Ascending aorta (tissue), 2 donors: ENCODE measurements at regions not wholly inside any gene's neighbourhood (a gene's known extent, or its start where the extent isn't known, plus 50 kb on each side); places are given as distances from the start of the nearest gene placed in this dataset.

Source experiments
- DNase-seq, 2 donors: peaks; one replicate each; pipeline ENCODE4 v3.0.0-alpha.2; 2019; ENCODE audit warnings: low spot score in 2 of 2
- H3K27ac ChIP-seq, 2 donors: fragments of 200-600 bp; sonication (generic); one replicate each; pipeline ENCODE4 v1.5.1; 2016 to 2017; ENCODE audit warnings: mild to moderate bottlenecking in 1 of 2
- H3K27me3 ChIP-seq: fragments of 200-600 bp; sonication (generic); one replicate; pipeline ENCODE4 v1.5.1; 2017
- H3K36me3 ChIP-seq, 2 donors: fragments of 200-600 bp; sonication (generic); one replicate each; pipeline ENCODE4 v1.5.1; 2016
- H3K4me1 ChIP-seq, 2 donors: fragments of 200-600 bp; sonication (generic); one replicate each; pipeline ENCODE4 v1.5.1; 2016 to 2017; ENCODE audit warnings: mild to moderate bottlenecking in 1 of 2
- H3K4me3 ChIP-seq, 2 donors: fragments of 200-600 bp; sonication (generic); one replicate each; pipeline ENCODE4 v1.5.1; 2016 to 2017; ENCODE audit warnings: mild to moderate bottlenecking in 1 of 2
- H3K9me3 ChIP-seq, 2 donors: fragments of 200-600 bp; sonication (generic); one replicate each; pipeline ENCODE4 v1.5.1; 2016
- intact Hi-C: fragments of 100-400 bp; cut with DNase I; formaldehyde crosslinking; loops from one replicate; pipeline ENCODE4 v1.15.1; 2023
- TF ChIP-seq, protein P1 (sequence below), 3 experiments: fragments of 200-600 bp in 2 of 3; fragments of 450-650 bp in 1 of 3; sonication (generic) in 2 of 3; IDR thresholded peaks; one replicate each; pipeline ENCODE4 v1.5.1; 2016 to 2019; ENCODE audit warnings: antibody characterized with exemption in 3 of 3, mild to moderate bottlenecking in 1 of 3, moderate library complexity in 1 of 3

DNA sequence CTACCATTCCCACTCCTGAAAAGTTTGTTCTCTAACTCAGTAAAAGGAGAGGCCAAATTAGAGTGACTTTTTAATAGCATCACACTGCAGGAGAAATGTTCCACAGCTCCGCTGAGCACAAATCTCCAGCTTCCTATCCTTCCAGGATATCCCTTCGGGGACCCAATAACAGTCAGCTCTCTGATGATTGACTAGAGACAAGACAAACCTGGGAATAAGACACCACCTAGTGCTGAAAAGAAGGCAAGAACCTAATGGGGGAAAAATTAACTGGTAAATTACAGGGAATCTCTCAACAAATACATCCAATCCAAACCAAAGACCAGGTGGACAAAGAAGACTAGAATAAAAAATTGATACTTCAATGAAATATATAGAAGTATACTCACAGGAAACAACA is 977.1 kb upstream of the SOX11 start:
- no peaks in the 10 kb centered on the region for H3K4me1 ChIP-seq
- H3K9me3 ChIP-seq, result peaks cover 0 to 6% of the 10 kb centered on the region in 2 donors
- no peaks in the 10 kb centered on the region for H3K27me3 ChIP-seq
- H3K27ac ChIP-seq, result no peak overlapping the region
- intact Hi-C loops, result no loop called here
- TF ChIP-seq, protein P1, sequence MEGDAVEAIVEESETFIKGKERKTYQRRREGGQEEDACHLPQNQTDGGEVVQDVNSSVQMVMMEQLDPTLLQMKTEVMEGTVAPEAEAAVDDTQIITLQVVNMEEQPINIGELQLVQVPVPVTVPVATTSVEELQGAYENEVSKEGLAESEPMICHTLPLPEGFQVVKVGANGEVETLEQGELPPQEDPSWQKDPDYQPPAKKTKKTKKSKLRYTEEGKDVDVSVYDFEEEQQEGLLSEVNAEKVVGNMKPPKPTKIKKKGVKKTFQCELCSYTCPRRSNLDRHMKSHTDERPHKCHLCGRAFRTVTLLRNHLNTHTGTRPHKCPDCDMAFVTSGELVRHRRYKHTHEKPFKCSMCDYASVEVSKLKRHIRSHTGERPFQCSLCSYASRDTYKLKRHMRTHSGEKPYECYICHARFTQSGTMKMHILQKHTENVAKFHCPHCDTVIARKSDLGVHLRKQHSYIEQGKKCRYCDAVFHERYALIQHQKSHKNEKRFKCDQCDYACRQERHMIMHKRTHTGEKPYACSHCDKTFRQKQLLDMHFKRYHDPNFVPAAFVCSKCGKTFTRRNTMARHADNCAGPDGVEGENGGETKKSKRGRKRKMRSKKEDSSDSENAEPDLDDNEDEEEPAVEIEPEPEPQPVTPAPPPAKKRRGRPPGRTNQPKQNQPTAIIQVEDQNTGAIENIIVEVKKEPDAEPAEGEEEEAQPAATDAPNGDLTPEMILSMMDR (IDR thresholded peaks at IDR 0.05), result no peak
- no peak overlapping the region for H3K4me3 ChIP-seq
- no peak for DNase-seq
- no peaks in the 10 kb centered on the region for H3K36me3 ChIP-seq

DNA sequence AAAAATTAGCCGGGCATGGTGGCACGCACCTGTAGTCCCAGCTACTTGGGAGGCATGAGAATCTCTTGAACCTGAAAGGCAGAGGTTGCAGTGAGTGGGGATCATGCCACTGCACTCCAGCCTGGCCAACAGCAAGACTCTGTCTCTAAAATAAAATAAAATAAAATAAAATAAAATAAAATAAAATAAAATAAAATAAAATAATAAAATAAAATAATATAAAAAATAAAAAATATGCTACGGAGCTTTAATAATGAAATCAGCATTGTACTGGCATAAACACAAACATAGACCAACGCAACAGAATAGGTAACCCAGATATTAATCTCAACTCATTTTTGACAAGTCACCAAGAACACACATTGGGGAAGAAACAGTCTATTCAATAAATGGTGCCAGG is 973.4 kb upstream of the SOX11 start:
- no peak for DNase-seq
- no peak overlapping the region for H3K27ac ChIP-seq

DNA sequence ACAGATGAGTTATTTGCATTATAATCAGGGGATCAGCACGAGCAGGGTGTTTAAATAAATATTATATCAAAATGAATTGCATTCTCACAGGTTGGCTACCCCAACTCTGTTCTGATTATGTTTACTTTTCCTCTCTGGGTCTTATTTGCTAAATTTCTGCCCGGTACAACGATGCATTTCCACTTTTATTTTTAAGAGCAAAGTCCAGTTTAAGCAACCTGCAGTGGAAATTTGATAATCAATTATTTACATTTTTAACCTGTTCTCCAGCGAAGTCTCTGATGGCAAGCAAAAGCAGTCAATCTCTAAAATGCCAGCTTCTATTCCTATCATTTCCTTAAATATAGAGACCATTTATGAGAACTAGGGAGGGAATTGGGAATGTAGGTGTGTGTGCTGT is 966.6 kb upstream of the SOX11 start:
- Histone ChIP-seq H3K36me3 (no peaks in the 10 kb centered on the region), H3K27me3 (no peaks in the 10 kb centered on the region), H3K4me1 (no peaks in the 10 kb centered on the region), H3K27ac (no peak overlapping the region), H3K9me3 (no peaks in the 10 kb centered on the region), H3K4me3 (no peak overlapping the region)
- DNase-seq, result no peak
- intact Hi-C loops, result no loop called here
- TF ChIP-seq, protein P1 (IDR thresholded peaks at IDR 0.05), result no peak

More for the DNA sequence above, 973.4 kb upstream of the SOX11 start:
- TF ChIP-seq, protein P1 (IDR thresholded peaks at IDR 0.05), result no peak
- no peak overlapping the region for H3K4me3 ChIP-seq
- intact Hi-C loops, result no loop called here
- H3K36me3 ChIP-seq, result no peaks in the 10 kb centered on the region
- no peaks in the 10 kb centered on the region for H3K4me1 ChIP-seq
- H3K9me3 ChIP-seq, result peaks cover 0 to 6% of the 10 kb centered on the region in 2 donors
- no peaks in the 10 kb centered on the region for H3K27me3 ChIP-seq

DNA sequence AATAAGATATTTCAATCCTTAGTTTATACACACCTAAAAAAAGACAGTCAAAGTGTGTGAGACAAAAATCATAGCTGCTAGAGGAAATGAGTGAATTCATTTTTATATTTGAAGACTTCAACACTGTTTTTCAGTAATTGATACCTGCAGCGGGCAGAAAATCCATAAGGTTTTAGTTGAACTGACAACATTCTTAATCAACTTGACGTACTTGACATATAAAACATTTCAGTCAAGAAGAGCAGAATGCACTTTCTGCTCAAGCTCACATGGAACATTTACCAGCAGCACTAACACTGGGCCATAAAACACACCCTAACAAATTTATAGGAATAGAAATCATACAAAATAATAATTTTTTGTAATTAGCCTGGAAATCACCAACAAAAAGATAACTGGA is 959.6 kb upstream of the SOX11 start:
- DNase-seq, result no peak
- TF ChIP-seq, protein P1 (IDR thresholded peaks at IDR 0.05), result no peak

DNA sequence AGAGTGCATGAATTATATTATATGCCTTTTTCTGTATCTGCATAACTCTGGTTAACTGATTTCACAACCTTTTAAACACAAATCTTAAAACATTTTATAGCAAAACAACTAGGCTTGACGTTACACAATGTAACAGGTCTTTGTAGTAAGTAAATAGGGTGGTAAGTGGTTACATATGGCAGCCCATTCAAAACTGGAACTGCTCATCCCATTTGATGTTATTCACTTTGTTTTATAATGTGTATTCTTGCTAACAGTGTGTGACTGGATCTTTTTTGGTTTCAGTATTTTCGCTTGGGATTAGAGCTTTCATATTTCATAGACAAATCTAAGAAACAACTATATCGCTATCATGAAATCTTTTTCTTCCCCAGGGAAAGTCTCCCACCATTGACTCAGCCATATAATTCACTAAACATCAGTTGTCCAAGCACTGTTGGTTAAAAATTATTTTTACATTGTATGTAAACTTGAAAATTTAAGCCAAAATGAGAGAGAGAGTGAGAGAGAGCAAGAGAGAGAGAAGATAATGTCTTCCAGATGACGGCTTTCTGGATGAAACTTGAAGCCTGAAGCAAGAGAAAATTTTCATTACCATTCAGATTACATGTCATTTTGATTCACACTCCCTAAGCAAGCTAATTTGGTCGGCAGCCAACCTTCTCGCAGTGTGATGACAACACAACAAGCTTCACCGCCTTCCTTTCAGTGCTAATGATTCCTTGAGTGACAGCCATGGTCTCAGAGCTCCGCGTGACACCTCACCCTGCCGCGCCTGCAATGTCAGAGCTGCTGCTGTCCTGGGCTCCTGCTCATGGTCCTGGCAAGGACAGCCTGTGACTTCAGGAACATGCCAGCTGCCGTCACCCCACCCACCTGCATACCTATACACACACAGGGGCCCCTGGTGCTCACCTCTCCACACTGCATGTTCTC is 946.9 kb upstream of the SOX11 start:
- TF ChIP-seq, protein P1 (IDR thresholded peaks at IDR 0.05), result no peak

More for the DNA sequence above, 959.6 kb upstream of the SOX11 start:
- H3K4me3 ChIP-seq, result no peak overlapping the region
- no peaks in the 10 kb centered on the region for H3K4me1 ChIP-seq
- H3K27ac ChIP-seq, result no peak overlapping the region
- no peaks in the 10 kb centered on the region for H3K27me3 ChIP-seq
- no peaks in the 10 kb centered on the region for H3K36me3 ChIP-seq
- intact Hi-C loops, result no loop called here
- no peaks in the 10 kb centered on the region for H3K9me3 ChIP-seq

More for the DNA sequence above, 946.9 kb upstream of the SOX11 start:
- Histone ChIP-seq H3K9me3 (no peaks in the 10 kb centered on the region), H3K4me3 (no peak overlapping the region), H3K27me3 (no peaks in the 10 kb centered on the region), H3K27ac (no peak overlapping the region), H3K4me1 (no peaks in the 10 kb centered on the region), H3K36me3 (no peaks in the 10 kb centered on the region)
- intact Hi-C loops, result no loop called here
- no peak for DNase-seq
